CD4-positive, alpha-beta T cell (primary cell): ENCODE measurements at regions not wholly inside any gene's neighbourhood (a gene's known extent, or its start where the extent isn't known, plus 50 kb on each side); places are given as distances from the start of the nearest gene placed in this dataset.

ENCODE experiments used
- ATAC-seq: fragments of 200-7000 bp; cut with Tn5 transposase; one replicate; pipeline ENCODE4 v1.10.0; 2022; ENCODE audit warnings: mild to moderate bottlenecking; ENCODE audit not compliant: poor library complexity
- CTCF ChIA-PET: fragments of 350-600 bp; sonication (Branson Sonifier 250); formaldehyde crosslinking; loops from one replicate; lab custom pipeline; 2021; ENCODE audit warnings: antibody characterized with exemption, inconsistent platforms; lab: Charles Lee
- POLR2A ChIA-PET: fragments of 350-600 bp; sonication (Branson Sonifier 250); formaldehyde crosslinking; loops from one replicate; lab custom pipeline; 2021; ENCODE audit warnings: antibody characterized with exemption, inconsistent platforms; lab: Charles Lee
- DNase-seq, 14 experiments: peaks; one replicate each; pipeline ENCODE4 v3.0.0-alpha.2; 2013 to 2020; ENCODE audit warnings: mixed read lengths in 2 of 14
- H3K27ac ChIP-seq, 2 donors: one replicate each; pipeline versions ENCODE4 v1.5.1 to v1.7.0; 2013; ENCODE audit warnings: low read length in 2 of 2, low read depth in 1 of 2, mild to moderate bottlenecking in 1 of 2
- H3K27me3 ChIP-seq, 2 experiments: 1 replicate in 1 of 2; 2 replicates in 1 of 2; pipeline versions ENCODE4 v1.6.1 to v1.7.0; 2013; ENCODE audit warnings: low read length in 2 of 2, control low read depth in 1 of 2, mild to moderate bottlenecking in 1 of 2, moderate library complexity in 1 of 2; ENCODE audit not compliant: insufficient read depth in 2 of 2, control insufficient read depth in 1 of 2
- H3K36me3 ChIP-seq: one replicate; pipeline ENCODE4 v1.6.1; 2013; ENCODE audit warnings: low read length, control low read depth; ENCODE audit not compliant: insufficient read depth
- H3K4me1 ChIP-seq: one replicate; pipeline ENCODE4 v1.6.1; 2013; ENCODE audit warnings: low read length, control low read depth; ENCODE audit not compliant: insufficient read depth
- H3K4me3 ChIP-seq: one replicate; pipeline ENCODE4 v1.5.1; 2013; ENCODE audit warnings: mild to moderate bottlenecking, low read length, moderate library complexity
- H3K9me3 ChIP-seq, 2 experiments: 1 replicate in 1 of 2; 2 replicates in 1 of 2; pipeline versions ENCODE4 v1.6.1 to v1.7.0; 2013; ENCODE audit warnings: low read length in 2 of 2, mild to moderate bottlenecking in 2 of 2, control low read depth in 1 of 2, moderate library complexity in 1 of 2; ENCODE audit not compliant: control insufficient read depth in 1 of 2, insufficient read depth in 1 of 2
- H3K27ac Mint-ChIP-seq: one replicate; pipeline ENCODE4 v1.8.0; 2020; ENCODE audit warnings: mixed read lengths
- H3K27me3 Mint-ChIP-seq: one replicate; pipeline ENCODE4 v1.8.0; 2021; ENCODE audit warnings: mixed read lengths
- H3K36me3 Mint-ChIP-seq: one replicate; pipeline ENCODE4 v1.8.0; 2021; ENCODE audit warnings: low read depth, mixed read lengths
- H3K4me1 Mint-ChIP-seq: one replicate; pipeline ENCODE4 v1.8.0; 2021; ENCODE audit warnings: low read depth, mixed read lengths
- H3K4me3 Mint-ChIP-seq: one replicate; pipeline ENCODE4 v1.8.0; 2020; ENCODE audit warnings: mild to moderate bottlenecking, mixed read lengths
- H3K9me3 Mint-ChIP-seq: one replicate; pipeline ENCODE4 v1.8.0; 2020; ENCODE audit warnings: mixed read lengths
- CTCF ChIP-seq: fragments of 200-600 bp; IDR thresholded peaks from one replicate; pipeline ENCODE4 v1.8.0; 2022; ENCODE audit warnings: antibody characterized with exemption, mild to moderate bottlenecking
- intact Hi-C, 2 experiments: fragments of 100-400 bp; cut with DNase I in 1 of 2; cut with micrococcal nuclease in 1 of 2; formaldehyde crosslinking; loops; one replicate each; pipeline versions ENCODE4 v1.15.1 to v1.9.0; 2023 to 2025; cut with DNase I, micrococcal nuclease

GRCh38 chr6:91879386-91879995 lies 1292.6 kb upstream of the MAP3K7 start:
- no peak for TF ChIP-seq CTCF
- no peak for ATAC-seq

GRCh38 chr6:91877994-91878393 lies 1291.1 kb upstream of the MAP3K7 start:
- DNase-seq, result no peak
- peaks cover 0 to 7% of the 10 kb centered on the region in 2 experiments for H3K9me3 ChIP-seq
- Mint-ChIP-seq H3K36me3 (no peaks in the 10 kb centered on the region), H3K4me1 (no peaks in the 10 kb centered on the region), H3K27ac (no peak overlapping the region), H3K9me3 (peaks cover 8% of the 10 kb centered on the region), H3K27me3 (no peaks in the 10 kb centered on the region), H3K4me3 (no peak overlapping the region)
- intact Hi-C loops, result no loop called here
- H3K4me3 ChIP-seq, result no peak overlapping the region
- TF ChIP-seq CTCF, result no peak
- H3K4me1 ChIP-seq, result no peaks in the 10 kb centered on the region
- H3K27me3 ChIP-seq, result no peaks in the 10 kb centered on the region
- ChIA-PET CTCF (no interaction called here), POLR2A (no interaction called here)
- no peak overlapping the region for H3K27ac ChIP-seq
- ATAC-seq, result no peak
- no peaks in the 10 kb centered on the region for H3K36me3 ChIP-seq

More at GRCh38 chr6:91879386-91879995, 1292.6 kb upstream of the MAP3K7 start:
- H3K27ac ChIP-seq, result no peak overlapping the region
- no peaks in the 10 kb centered on the region for H3K36me3 Mint-ChIP-seq
- ChIA-PET CTCF (no interaction called here), POLR2A (no interaction called here)
- no peak for DNase-seq
- intact Hi-C loops, result no loop called here
- H3K9me3 ChIP-seq, result peaks cover 0 to 7% of the 10 kb centered on the region in 2 experiments
- no peaks in the 10 kb centered on the region for H3K4me1 ChIP-seq
- H3K9me3 Mint-ChIP-seq, result peaks cover 10% of the 10 kb centered on the region
- no peaks in the 10 kb centered on the region for H3K4me1 Mint-ChIP-seq
- H3K27me3 Mint-ChIP-seq, result no peaks in the 10 kb centered on the region
- H3K27me3 ChIP-seq, result no peaks in the 10 kb centered on the region
- H3K36me3 ChIP-seq, result no peaks in the 10 kb centered on the region
- no peak overlapping the region for H3K4me3 Mint-ChIP-seq
- no peak overlapping the region for H3K4me3 ChIP-seq
- no peak overlapping the region for H3K27ac Mint-ChIP-seq

- ChIA-PET POLR2A (no interaction called here), CTCF (no interaction called here)
- Mint-ChIP-seq H3K27ac (no peak overlapping the region), H3K4me1 (no peaks in the 10 kb centered on the region), H3K27me3 (no peaks in the 10 kb centered on the region), H3K36me3 (no peaks in the 10 kb centered on the region), H3K4me3 (no peak overlapping the region), H3K9me3 (peaks cover 8% of the 10 kb centered on the region)
- no peak for TF ChIP-seq CTCF
- Histone ChIP-seq H3K4me1 (no peaks in the 10 kb centered on the region), H3K9me3 (no peaks in the 10 kb centered on the region), H3K27ac (no peak overlapping the region), H3K36me3 (no peaks in the 10 kb centered on the region), H3K27me3 (no peaks in the 10 kb centered on the region), H3K4me3 (no peak overlapping the region)
- DNase-seq, result no peak
- intact Hi-C loops, result no loop called here
- no peak for ATAC-seq
Observed at GRCh38 chr6:91874971-91875370, 1288.1 kb upstream of the MAP3K7 start.
